ENCODE measurements at regions not wholly inside any gene's neighbourhood (a gene's known extent, or its start where the extent isn't known, plus 50 kb on each side); places are given as distances from the start of the nearest gene placed in this dataset.

DNA sequence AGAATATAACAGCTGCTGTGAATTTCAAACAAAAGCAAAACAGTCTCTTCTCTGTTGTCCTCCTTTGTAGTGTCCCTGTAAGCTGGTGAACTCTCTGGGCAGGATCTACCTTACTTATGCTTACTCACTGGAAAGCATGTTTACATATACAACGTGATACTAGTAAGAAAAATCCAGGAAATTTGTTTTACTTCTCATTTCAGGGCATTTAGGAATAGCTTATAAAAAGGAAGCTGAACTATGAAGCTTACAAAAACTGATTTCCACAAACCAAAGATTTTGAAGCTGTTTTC lies 311.0 kb downstream of the NOVA1 start:
- Histone ChIP-seq H3K36me3 (replicated peaks in 1 of 2; ENCODE audit: control insufficient read depth in 1 of 2, insufficient read depth in 2 of 2, low read length in 1 of 2) (no peaks in the 10 kb centered on the region), H4K20me1 (ENCODE audit: insufficient read depth) (no peaks in the 10 kb centered on the region), H2AFZ (ENCODE audit: low read depth) (no peak overlapping the region), H3K79me2 (ENCODE audit: insufficient read depth) (no peaks in the 10 kb centered on the region), H3K9ac (no peak overlapping the region), H3K27me3 (ENCODE audit: insufficient read depth) (no peaks in the 10 kb centered on the region), H3K27ac (ENCODE audit: low read depth in 2 of 2, low read length in 1 of 2) (no peak overlapping the region), H3K4me3 (ENCODE audit: low read depth in 2 of 2, low read length in 1 of 2) (no peak overlapping the region), H3F3A (replicated peaks; ENCODE audit: insufficient read depth) (no peaks in the 10 kb centered on the region), H3K9me3 (no peaks in the 10 kb centered on the region), H3K9me2 (no peaks in the 10 kb centered on the region), H3K4me1 (ENCODE audit: control insufficient read depth in 1 of 2, insufficient read depth in 2 of 2, low read depth in 1 of 2, low read length in 1 of 2) (peaks cover 0 to 2% of the 10 kb centered on the region in 2 experiments; a peak in 1 of 4 replicates), H3K4me2 (no peak overlapping the region)
- 0% methylated on average over 1 of the region's 1 CpG for WGBS (ENCODE audit: low lambda C conversion rate)
- POLR2A ChIA-PET: no interaction called here
- TF ChIP-seq, protein P1, sequence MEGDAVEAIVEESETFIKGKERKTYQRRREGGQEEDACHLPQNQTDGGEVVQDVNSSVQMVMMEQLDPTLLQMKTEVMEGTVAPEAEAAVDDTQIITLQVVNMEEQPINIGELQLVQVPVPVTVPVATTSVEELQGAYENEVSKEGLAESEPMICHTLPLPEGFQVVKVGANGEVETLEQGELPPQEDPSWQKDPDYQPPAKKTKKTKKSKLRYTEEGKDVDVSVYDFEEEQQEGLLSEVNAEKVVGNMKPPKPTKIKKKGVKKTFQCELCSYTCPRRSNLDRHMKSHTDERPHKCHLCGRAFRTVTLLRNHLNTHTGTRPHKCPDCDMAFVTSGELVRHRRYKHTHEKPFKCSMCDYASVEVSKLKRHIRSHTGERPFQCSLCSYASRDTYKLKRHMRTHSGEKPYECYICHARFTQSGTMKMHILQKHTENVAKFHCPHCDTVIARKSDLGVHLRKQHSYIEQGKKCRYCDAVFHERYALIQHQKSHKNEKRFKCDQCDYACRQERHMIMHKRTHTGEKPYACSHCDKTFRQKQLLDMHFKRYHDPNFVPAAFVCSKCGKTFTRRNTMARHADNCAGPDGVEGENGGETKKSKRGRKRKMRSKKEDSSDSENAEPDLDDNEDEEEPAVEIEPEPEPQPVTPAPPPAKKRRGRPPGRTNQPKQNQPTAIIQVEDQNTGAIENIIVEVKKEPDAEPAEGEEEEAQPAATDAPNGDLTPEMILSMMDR (IDR thresholded peaks at IDR 0.05): no peak
- TF ChIP-seq SMC3 (IDR thresholded peaks at IDR 0.05; ENCODE audit: low read depth, low read length) (no peak), PBX3 (IDR thresholded peaks at IDR 0.05) (no peak), FOXJ3 (CRISPR knock-in tag; IDR thresholded peaks at IDR 0.05) (no peak), GATA2 (CRISPR knock-in tag; IDR thresholded peaks at IDR 0.05) (no peak), FOSL2 (IDR thresholded peaks at IDR 0.05; ENCODE audit: borderline replicate concordance, low read depth) (no peak), MEF2A (IDR thresholded peaks at IDR 0.05; ENCODE audit: borderline replicate concordance, low read depth) (no peak), RXRA (IDR thresholded peaks at IDR 0.05; ENCODE audit: borderline replicate concordance, low read depth) (no peak), TCF12 (IDR thresholded peaks at IDR 0.05) (no peak), IRF3 (IDR thresholded peaks at IDR 0.05; ENCODE audit: low read depth, low read length) (no peak), NRF1 (IDR thresholded peaks at IDR 0.05; ENCODE audit: low read depth, low read length) (no peak), JUND (IDR thresholded peaks at IDR 0.05) (no peak), RCOR1 (IDR thresholded peaks at IDR 0.05; ENCODE audit: low read length) (no peak), CHD2 (IDR thresholded peaks at IDR 0.05; ENCODE audit: low read length, partially characterized antibody) (no peak), EZH2phosphoT487 (IDR thresholded peaks at IDR 0.05; ENCODE audit: borderline replicate concordance, low read depth) (no peak)
- TF ChIP-seq, protein P2, sequence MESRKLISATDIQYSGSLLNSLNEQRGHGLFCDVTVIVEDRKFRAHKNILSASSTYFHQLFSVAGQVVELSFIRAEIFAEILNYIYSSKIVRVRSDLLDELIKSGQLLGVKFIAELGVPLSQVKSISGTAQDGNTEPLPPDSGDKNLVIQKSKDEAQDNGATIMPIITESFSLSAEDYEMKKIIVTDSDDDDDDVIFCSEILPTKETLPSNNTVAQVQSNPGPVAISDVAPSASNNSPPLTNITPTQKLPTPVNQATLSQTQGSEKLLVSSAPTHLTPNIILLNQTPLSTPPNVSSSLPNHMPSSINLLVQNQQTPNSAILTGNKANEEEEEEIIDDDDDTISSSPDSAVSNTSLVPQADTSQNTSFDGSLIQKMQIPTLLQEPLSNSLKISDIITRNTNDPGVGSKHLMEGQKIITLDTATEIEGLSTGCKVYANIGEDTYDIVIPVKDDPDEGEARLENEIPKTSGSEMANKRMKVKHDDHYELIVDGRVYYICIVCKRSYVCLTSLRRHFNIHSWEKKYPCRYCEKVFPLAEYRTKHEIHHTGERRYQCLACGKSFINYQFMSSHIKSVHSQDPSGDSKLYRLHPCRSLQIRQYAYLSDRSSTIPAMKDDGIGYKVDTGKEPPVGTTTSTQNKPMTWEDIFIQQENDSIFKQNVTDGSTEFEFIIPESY (IDR thresholded peaks at IDR 0.05; ENCODE audit: borderline replicate concordance, low read depth): no peak
- DNase-seq: no peak
- CTCF ChIA-PET: no interaction called here

Measured in SK-N-SH (cell line).